Nephron (organoid): ENCODE measurements at regions not wholly inside any gene's neighbourhood (a gene's known extent, or its start where the extent isn't known, plus 50 kb on each side); places are given as distances from the start of the nearest gene placed in this dataset.

Source experiments
- H3K27ac Mint-ChIP-seq, 3 experiments: 2 replicates each; pipeline ENCODE4 v1.8.0; 2020; ENCODE audit warnings: mixed read lengths in 3 of 3, mild to moderate bottlenecking in 2 of 3, moderate library complexity in 1 of 3
- H3K27me3 Mint-ChIP-seq: 2 replicates; pipeline ENCODE4 v1.8.0; 2021; ENCODE audit warnings: low read depth, mild to moderate bottlenecking, moderate library complexity, mixed read lengths
- H3K36me3 Mint-ChIP-seq: 2 replicates; pipeline ENCODE4 v1.8.0; 2020; ENCODE audit warnings: low read depth, mixed read lengths
- H3K4me1 Mint-ChIP-seq: 2 replicates; pipeline ENCODE4 v1.8.0; 2020; ENCODE audit warnings: mixed read lengths
- H3K4me3 Mint-ChIP-seq, 3 experiments: 2 replicates each; pipeline ENCODE4 v1.8.0; 2020; ENCODE audit warnings: mild to moderate bottlenecking in 3 of 3, mixed read lengths in 3 of 3, moderate library complexity in 2 of 3
- H3K9me3 Mint-ChIP-seq: 2 replicates; pipeline ENCODE4 v1.8.0; 2020; ENCODE audit warnings: mixed read lengths
- TF ChIP-seq, protein P1 (sequence below), 3 experiments: fragments of 200-600 bp; sonication (generic); IDR thresholded peaks; one replicate each; pipeline ENCODE4 v1.5.0; 2021; ENCODE audit warnings: antibody characterized with exemption in 3 of 3; ENCODE audit not compliant: unreplicated experiment in 3 of 3

DNA sequence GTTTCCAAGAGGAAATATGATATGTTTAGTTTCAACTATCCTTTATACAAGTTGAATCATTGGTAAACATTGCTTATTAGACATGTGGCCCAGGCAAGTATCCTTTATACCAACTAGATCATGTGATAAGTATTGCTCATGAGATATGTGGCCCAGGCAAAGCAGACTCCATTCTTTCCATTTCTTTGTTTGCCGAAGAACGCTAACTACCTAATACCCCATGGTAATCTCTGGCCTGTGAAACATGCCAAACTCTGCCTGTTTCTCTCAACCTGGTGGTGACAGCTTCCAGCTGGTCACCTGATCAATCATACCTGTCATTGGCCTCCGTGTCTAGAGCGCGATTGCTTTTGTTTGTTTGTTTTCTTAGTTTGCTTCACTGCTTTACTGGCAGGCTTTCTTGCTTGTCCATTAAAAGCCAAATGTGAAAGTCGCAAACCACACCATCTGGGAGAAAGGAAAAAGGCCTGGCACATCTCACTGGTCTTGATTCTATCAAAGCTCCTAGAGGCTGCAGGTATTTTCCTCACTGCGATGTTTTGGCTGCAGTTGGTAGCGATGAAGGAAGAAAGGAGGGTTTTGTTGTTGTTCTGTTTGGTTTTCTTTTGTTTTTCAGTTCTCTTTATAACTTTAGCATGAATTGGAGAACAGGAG lies 686.2 kb downstream of the KCNJ2 start:
- Mint-ChIP-seq H3K9me3 (peaks cover 9% of the 10 kb centered on the region), H3K36me3 (peaks cover 4% of the 10 kb centered on the region), H3K4me1 (peaks cover 5% of the 10 kb centered on the region), H3K27ac (no peak overlapping the region), H3K27me3 (no peaks in the 10 kb centered on the region), H3K4me3 (no peak overlapping the region)
- TF ChIP-seq, protein P1, sequence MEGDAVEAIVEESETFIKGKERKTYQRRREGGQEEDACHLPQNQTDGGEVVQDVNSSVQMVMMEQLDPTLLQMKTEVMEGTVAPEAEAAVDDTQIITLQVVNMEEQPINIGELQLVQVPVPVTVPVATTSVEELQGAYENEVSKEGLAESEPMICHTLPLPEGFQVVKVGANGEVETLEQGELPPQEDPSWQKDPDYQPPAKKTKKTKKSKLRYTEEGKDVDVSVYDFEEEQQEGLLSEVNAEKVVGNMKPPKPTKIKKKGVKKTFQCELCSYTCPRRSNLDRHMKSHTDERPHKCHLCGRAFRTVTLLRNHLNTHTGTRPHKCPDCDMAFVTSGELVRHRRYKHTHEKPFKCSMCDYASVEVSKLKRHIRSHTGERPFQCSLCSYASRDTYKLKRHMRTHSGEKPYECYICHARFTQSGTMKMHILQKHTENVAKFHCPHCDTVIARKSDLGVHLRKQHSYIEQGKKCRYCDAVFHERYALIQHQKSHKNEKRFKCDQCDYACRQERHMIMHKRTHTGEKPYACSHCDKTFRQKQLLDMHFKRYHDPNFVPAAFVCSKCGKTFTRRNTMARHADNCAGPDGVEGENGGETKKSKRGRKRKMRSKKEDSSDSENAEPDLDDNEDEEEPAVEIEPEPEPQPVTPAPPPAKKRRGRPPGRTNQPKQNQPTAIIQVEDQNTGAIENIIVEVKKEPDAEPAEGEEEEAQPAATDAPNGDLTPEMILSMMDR (IDR thresholded peaks at IDR 0.05; ENCODE audit: unreplicated experiment in 3 of 3): no peak

DNA sequence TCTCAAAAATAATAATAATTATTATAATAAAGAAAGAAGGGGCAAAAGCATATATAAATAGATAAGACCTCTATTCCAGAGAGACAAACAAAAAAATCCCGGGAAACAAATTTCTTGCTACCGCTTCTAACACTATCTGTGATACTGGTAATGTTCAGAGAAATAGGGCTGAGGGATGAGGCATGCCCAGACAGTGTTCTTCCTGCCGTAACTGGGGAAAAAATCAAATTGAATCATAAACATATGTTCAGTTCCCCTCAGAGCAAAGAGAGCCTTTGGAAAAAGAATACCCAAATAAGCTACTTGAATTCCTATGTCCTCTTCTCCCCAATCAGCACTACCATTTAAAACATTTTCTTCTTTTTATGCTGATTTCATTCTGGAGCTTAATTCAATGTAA lies 688.0 kb downstream of the KCNJ2 start:
- H3K4me1 Mint-ChIP-seq: peaks cover 5% of the 10 kb centered on the region
- no peak overlapping the region for H3K27ac Mint-ChIP-seq
- peaks cover 19% of the 10 kb centered on the region for H3K9me3 Mint-ChIP-seq
- TF ChIP-seq, protein P1 (IDR thresholded peaks at IDR 0.05; ENCODE audit: unreplicated experiment in 3 of 3): no peak
- H3K36me3 Mint-ChIP-seq: peaks cover 8% of the 10 kb centered on the region
- no peaks in the 10 kb centered on the region for H3K27me3 Mint-ChIP-seq
- H3K4me3 Mint-ChIP-seq: no peak overlapping the region

DNA sequence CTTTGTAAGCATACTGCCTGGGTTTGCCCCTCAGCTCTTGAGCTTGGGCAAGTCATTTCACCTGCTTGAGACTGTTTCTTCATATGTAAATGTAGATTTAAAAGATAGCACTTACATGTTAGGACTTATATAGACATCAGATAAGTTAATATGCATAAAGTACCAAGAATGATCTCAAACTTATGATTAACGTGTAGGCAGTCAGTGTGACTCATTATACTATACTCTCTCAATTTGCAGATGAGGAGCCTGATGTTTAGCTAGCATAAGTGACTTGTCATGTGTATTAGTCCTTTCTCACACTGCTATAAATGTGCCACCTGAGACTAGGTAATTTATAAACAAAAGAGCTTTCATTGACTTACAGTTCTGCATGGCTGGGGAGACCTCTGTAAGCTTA lies 690.5 kb downstream of the KCNJ2 start:
- TF ChIP-seq, protein P1 (IDR thresholded peaks at IDR 0.05; ENCODE audit: unreplicated experiment in 3 of 3): no peak
- Mint-ChIP-seq H3K27ac (no peak overlapping the region), H3K36me3 (peaks cover 14% of the 10 kb centered on the region), H3K27me3 (no peaks in the 10 kb centered on the region), H3K4me1 (peaks cover 15% of the 10 kb centered on the region), H3K4me3 (no peak overlapping the region), H3K9me3 (peaks cover 26% of the 10 kb centered on the region)

DNA sequence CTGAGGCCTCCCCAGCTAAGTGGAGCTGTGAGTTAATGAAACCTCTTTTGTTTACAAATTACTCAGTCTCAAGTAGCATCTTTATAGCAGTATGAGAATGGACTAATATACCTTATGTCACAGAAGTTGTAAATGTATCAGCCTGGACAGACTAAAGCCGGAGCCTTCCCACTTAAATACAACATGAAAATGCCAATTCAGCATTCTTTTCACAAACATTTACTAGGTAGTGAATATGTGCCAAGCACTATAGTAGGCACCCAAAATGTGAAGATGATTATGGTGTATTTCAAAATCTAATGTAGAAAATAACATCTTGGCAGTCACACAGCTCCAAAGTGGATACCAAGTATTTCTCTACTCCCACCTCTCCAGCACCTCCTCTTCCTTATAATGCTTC lies 693.0 kb downstream of the KCNJ2 start:
- TF ChIP-seq, protein P1 (IDR thresholded peaks at IDR 0.05; ENCODE audit: unreplicated experiment in 3 of 3): no peak
- peaks cover 18% of the 10 kb centered on the region for H3K4me1 Mint-ChIP-seq
- H3K4me3 Mint-ChIP-seq: no peak overlapping the region
- H3K36me3 Mint-ChIP-seq: peaks cover 14% of the 10 kb centered on the region
- H3K27ac Mint-ChIP-seq: no peak overlapping the region
- H3K9me3 Mint-ChIP-seq: peaks cover 29% of the 10 kb centered on the region
- H3K27me3 Mint-ChIP-seq: no peaks in the 10 kb centered on the region

DNA sequence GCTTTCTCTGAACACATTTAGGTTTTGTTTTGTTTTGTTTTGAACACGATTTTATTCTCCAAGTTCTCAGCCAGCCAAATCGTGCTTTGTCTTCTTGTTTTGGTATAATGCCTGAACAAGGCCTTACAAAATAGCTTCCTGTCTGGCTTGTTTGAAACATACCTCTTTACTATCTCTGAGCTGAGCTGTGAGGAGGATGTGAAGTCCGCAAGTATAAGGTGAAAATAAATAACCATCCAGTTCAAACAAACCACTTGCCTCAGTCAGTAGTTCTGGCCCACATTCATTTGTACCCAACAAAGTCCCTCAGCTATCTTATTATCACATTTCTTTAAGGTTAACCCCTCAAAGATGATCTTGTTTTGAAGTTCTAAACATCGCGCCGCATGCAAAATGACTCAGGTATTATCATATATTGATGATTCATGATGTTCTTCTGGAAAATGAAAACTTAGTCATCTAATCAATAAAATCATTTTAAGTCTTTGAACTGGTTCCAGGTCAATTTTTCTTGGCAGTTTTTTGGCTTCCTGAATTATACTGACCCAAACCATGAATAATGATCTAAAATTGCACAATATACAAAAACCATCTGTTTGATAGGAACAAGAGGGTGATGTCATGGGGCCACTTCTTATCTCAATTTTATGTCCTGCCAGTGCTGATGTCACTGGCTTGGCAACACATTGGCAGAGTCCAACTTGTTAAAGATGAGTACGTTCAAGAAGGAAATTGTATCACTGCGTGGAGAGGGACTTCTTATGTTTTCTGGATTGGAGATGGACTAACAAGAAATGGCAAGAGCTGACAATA lies 694.3 kb downstream of the KCNJ2 start:
- H3K4me1 Mint-ChIP-seq: peaks cover 23% of the 10 kb centered on the region
- peaks cover 29% of the 10 kb centered on the region for H3K9me3 Mint-ChIP-seq
- no peak overlapping the region for H3K4me3 Mint-ChIP-seq
- peaks cover 14% of the 10 kb centered on the region for H3K36me3 Mint-ChIP-seq
- H3K27ac Mint-ChIP-seq: no peak overlapping the region
- TF ChIP-seq, protein P1 (IDR thresholded peaks at IDR 0.05; ENCODE audit: unreplicated experiment in 3 of 3): no peak
- no peaks in the 10 kb centered on the region for H3K27me3 Mint-ChIP-seq
